SU-DHL-6 (cell line): ENCODE measurements at regions not wholly inside any gene's neighbourhood (a gene's known extent, or its start where the extent isn't known, plus 50 kb on each side); places are given as distances from the start of the nearest gene placed in this dataset.

Experiments used
- CTCF ChIP-seq: fragments of 200-600 bp; sonication (generic); IDR thresholded peaks from one replicate; pipeline ENCODE4 v1.5.1; 2017; ENCODE audit warnings: antibody characterized with exemption, mild to moderate bottlenecking, low read length, moderate library complexity; ENCODE audit not compliant: insufficient read depth, poor library complexity, severe bottlenecking
- EZH2phosphoT487 ChIP-seq: fragments of 200-600 bp; sonication (generic), shearing (Covaris generic); conservative IDR thresholded peaks from 2 replicates; pipeline ENCODE4 v1.6.1; 2018; ENCODE audit warnings: mild to moderate bottlenecking, antibody characterized with exemption, low read length, moderate library complexity, mixed read lengths

GRCh38 chr10:78764846-78765430 is 303.8 kb upstream of the ZMIZ1 start:
- TF ChIP-seq CTCF (no peak), EZH2phosphoT487 (no peak)
